Activated T-cell treated with anti-CD3 and anti-CD28 coated beads for 48 hours (primary cell): ENCODE measurements at regions not wholly inside any gene's neighbourhood (a gene's known extent, or its start where the extent isn't known, plus 50 kb on each side); places are given as distances from the start of the nearest gene placed in this dataset.
"Not testable (repeated sequence)": the region's sequence is repeated elsewhere in the genome, so short reads cannot be mapped to it uniquely, and the experiment has no call there.

Experiments used
- DNase-seq: peaks from one replicate; pipeline ENCODE4 v3.0.0-alpha.2; 2020; ENCODE audit warnings: low read depth

GRCh38 chr13:111672198-111672597 lies 351.8 kb downstream of the TEX29 start:
- not testable (repeated sequence) for DNase-seq

GRCh38 chr13:111678120-111678882 lies 357.9 kb downstream of the TEX29 start:
- not testable (repeated sequence) for DNase-seq

GRCh38 chr13:111679645-111680044 lies 359.2 kb downstream of the TEX29 start:
- DNase-seq, result not testable (repeated sequence)

- not testable (repeated sequence) for DNase-seq
These were observed 359.7 kb downstream of the TEX29 start for GRCh38 chr13:111680100-111680499.

GRCh38 chr13:111692028-111692427 lies 371.6 kb downstream of the TEX29 start:
- not testable (repeated sequence) for DNase-seq

- DNase-seq, result not testable (repeated sequence)
These were observed 370.8 kb upstream of the SOX1 start for GRCh38 chr13:111696121-111696520.

GRCh38 chr13:111702059-111702458 lies 364.9 kb upstream of the SOX1 start:
- not testable (repeated sequence) for DNase-seq
